ENCODE measurements at regions not wholly inside any gene's neighbourhood (a gene's known extent, or its start where the extent isn't known, plus 50 kb on each side); places are given as distances from the start of the nearest gene placed in this dataset.

DNA sequence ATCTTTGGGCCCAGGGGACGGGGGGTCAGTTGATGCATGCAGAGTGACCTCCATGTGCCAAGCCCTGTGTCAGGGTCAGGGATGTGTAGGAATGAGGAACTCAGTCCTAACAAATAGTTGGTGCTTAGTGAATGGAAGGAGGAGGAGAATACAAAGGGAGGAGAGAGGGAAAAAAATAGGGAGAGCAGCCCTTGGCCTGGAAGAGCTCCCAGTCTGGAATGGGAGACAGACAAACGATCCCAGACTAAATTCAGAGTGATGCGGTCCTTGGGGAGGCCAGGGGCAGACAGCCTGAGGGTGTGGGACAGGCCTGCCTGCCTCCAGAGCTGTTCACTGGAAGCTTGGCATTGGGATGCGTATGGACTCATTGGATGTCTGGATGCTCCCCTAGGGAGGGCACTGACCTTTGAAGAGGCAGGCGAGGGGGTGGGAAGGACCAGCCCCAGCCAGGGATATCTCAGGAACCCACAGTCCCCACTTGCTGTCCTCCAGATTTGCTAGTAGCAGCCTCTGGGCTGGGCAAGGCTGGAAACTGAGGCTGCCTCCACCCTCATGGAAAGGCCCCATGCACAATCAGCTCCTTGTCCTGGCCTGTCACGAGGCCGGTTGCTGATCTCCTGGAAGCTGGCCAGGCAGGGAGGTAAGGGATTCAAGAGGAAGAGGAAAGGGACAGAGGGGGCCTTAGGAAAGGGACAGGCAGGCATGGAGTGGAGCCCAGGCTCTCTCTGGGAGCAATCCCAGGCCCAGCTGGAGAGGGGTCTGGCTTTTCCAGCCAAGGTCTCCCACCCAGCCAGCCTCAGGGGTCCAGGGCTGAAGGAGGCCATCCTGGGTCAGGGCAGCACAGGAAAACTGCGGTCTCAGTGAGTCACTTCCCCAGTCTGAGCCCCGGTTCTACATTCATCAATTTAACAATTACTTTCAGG lies 69.0 kb upstream of the GGTA1 start:
- DNase-seq: peak in 28 of 58 donors; percentile 5 to 68 (median 27)

- no peak for DNase-seq
Measured at GRCh38 chr9:121569266-121569648, 69.6 kb upstream of the GGTA1 start.

DNA sequence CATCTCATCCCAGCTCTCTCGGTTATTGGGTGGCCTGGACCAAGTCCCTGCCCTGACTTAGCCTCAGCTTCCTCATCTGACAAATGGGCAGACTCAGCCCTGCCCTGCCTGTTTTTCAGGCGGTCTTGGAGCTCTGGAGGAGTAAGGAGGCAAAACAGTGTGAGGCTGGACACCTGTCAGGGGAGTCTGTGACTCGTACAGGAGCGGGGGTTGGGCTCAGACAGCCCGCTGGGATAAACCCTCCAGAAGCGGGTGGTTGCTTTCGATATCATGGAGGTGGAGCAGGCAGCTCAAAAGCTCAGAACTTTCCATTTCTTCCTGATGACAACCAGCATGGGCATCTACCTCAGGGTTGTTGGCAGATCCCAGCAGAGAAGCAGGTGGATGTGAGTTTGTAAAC lies 72.9 kb upstream of the GGTA1 start:
- DNase-seq: no peak

GRCh38 chr9:121573717-121574485 lies 74.3 kb upstream of the GGTA1 start:
- DNase-seq: no peak

DNA sequence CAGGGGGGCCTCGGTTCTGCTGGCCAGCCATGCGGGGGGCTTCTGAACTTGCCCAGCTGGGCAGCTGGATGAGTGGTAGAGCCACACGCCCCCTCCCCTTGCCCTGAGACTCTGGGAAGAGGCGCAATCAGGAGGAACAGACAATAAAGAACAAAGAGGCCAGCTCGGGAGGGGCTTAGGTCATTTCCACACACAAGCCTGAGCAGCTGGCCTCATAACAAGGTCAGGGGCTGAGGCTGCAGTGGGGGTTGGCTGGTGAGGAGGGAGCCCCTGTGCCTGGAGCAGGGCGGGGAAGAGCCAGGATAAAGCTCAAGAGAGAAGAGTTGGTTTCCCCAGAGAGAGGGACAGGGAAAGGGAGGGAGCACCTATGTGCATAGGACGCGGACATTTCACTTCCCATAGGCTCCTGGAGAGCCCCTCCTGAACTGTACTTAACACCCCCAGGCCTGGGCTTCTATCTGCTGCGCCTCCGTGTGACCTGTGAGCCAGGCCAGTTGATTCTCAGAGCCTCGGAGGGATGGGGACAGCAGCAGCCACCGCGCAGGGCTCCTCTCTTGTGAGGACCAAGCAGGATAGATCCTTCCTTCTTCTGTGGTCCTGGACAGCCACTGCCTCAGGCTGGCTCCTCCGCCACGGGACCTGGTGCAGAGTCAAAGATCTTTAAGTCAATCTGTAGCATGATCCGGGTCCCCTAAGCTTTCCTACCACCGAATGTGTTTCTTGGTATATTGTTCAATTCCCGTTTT lies 75.3 kb upstream of the GGTA1 start:
- no peak for DNase-seq

GRCh38 chr9:121576281-121577075 lies 75.0 kb upstream of the DAB2IP start:
- no peak for DNase-seq

DNA sequence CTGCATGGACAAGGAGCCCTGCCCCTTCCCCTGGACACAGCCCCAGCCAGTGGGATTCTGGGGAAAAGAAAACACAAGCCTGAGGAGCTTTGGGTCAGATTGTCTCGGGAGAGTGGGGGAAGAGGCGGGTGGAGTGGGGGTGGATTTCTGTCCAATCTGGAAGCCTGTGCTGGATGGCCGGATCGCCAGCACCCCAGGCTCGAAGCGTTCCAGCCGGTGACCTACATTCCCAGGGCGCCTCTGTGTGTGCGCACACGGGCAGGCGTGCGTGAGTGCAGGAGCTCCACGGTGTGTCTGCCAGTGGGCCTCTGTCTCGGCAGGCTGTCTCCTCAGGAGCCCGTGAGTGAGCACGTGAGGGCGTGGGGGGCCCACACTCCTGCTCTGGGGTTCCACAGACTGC lies 74.3 kb upstream of the DAB2IP start:
- peak in 9 of 58 donors; percentile 6 to 43 (median 26) for DNase-seq

DNA sequence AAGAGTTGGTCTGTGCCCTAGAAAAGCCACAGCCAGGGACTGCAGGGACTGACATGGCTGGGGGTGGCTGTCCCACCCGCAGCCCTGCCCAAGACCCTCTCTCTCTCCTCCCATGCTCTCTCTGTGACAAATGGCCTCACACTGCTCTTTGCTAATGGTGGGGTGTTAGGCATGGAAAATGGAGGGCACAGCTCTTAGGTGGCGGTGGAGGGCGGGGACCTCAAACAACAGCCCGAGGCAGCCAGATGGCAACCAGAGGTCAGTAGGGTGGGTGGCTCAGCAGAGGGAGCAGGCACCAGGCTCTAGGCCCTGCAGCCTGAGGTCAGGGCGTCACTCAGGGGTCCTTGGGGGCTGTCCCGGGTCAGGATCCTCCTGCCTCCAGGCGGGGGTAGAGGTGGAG lies 73.9 kb upstream of the DAB2IP start:
- DNase-seq: no peak

- DNase-seq: peak in 55 of 58 donors; percentile 9 to 87 (median 66)
Measured at GRCh38 chr9:121581786-121582600, 69.4 kb upstream of the DAB2IP start.

GRCh38 chr9:121582641-121583040 lies 68.8 kb upstream of the DAB2IP start:
- no peak for DNase-seq

DNA sequence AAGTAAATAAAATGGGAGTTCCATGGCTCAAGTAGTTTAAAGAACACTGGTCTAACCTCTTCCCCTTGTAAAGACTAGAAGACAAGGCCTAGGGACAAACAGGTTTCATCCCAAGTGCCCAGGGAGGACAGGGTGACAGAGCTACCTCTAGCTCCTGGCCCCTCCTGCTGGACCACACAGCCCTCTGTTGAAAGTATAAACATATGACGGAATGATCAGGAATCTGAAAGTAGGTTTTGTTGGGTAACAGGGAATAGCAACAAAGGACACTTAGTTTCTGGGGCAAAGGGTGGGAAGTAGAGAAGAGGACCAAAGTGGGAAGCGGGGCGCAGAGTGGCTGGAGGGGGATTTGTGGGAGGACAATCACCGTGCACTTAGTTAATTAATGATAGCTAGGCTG lies 67.0 kb upstream of the DAB2IP start:
- DNase-seq: peak in 1 of 58 donors; percentile 30

- DNase-seq: no peak
Measured at GRCh38 chr9:121587863-121588262, 63.6 kb upstream of the DAB2IP start.

DNA sequence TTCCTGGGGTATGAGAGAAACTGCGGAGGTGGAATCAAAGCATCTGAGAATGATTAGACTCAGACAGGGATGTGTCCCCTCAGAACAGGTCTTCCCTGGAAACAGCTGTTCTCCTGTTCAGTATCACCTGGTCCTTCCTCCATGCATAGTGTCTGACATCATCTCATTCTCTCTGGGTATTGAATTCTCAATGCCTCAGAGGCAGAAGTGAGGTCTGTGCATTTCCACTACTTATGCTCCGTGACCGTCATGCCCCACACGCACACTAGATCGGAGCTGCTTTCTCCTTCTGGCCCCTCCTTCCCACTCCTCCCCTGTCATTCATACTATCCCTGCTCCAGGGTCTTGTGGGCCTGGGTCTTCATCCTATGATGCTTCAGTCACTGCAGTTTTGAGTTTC lies 61.4 kb upstream of the DAB2IP start:
- no peak for DNase-seq

DNA sequence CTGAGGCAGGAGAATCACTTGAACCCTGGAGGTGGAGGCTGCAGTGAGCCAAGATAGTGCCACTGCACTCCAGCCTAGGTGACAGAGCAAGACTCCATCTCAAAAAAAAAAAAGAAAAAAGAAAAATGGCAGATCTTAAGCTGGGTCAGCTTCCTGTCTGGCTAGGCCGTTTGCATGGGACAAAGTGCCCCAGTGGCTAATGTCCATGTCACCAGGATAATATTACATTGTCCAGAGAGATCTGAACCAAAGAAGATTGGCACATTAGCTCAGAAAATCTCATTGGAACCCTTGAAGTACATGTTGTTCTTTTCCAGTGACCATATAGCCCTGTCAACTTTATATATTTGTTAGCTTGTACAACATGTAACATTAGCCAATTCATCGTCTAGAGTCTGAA lies 59.2 kb upstream of the DAB2IP start:
- DNase-seq: no peak

- no peak for DNase-seq
Measured at GRCh38 chr9:121593066-121593465, 58.4 kb upstream of the DAB2IP start.

DNA sequence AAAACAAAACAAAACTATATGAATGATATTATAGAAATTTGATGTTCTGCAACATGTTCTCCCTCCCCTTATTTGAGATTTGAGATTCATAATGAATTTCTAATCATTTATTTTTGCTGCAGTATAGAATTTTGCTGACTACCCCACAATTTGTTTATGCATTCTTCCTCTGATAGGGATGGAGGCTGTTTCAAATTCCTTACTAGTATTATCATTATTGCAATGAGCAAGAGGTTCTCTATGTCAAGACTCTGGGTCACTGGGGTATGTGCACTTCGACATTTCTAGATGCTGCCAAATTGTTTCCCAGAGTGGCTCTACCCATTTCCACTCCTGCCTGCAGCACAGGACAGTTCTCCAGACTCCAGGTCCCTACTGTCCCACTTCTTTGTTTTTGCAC lies 54.9 kb upstream of the DAB2IP start:
- no peak for DNase-seq

DNA sequence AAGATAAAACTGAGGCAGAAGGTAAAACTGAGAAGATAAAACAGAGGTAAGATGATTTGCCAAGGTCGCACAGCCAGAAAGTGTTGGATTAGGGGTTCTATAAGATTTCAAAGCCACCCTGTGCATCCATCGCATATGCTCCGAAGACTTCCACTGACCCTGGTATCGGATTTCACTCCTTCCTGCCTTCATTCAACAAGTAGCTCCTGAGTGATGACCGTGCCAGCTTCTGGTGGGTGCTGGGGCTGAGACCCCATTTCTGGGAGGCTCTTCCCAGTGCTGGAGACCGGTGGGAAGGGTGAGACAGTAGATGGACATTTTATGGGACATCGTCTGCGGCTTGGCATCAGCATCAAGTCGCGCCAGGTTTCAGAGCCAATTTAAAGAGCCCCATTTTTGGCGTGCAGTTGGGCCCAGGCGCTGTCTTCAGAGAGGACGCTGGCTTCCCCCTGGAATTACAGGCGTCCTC lies 53.7 kb upstream of the DAB2IP start:
- no peak for DNase-seq

DNA sequence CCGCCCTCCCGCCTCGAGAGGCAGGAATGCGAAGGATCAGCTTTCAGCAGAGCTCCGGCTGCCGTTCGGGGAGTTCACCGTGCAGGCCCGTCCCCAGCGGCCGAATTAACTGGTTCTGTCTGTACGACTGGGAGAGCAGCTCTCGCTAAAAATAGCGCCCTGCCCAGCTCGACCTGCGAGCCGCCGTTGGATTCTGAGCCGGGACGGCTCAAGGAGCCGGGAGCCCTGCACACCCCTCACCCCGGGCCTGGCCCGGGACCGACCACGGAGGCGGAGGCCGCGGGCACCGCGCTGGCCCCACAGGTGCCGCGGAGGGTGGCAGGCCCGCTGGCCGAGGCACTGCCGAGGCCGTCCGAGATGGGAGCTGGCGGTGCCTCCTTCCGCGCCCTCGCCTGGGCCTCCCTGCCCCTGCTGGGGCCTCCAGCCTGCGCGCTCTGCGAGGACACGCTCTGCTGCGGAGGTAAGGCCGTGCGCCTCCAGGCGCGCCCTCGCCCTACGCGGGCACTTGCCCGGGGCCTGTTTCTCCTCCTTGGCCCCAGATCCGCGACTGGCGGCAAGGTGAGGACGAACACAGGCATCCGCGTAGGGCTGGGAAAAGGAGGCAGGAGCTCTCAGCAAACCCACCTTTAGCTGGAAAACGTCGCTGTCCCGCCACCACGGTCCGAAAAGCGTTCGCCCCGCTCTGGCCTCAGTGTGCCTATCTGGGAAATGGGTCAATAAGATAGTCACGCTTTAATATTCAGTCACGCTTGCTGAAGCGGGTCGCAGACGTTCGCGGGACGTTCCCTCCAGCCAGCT lies 53.1 kb upstream of the DAB2IP start:
- no peak for DNase-seq
